HepG2 (cell line): ENCODE measurements at regions not wholly inside any gene's neighbourhood (a gene's known extent, or its start where the extent isn't known, plus 50 kb on each side); places are given as distances from the start of the nearest gene placed in this dataset.

Source experiments
- ATAC-seq: fragments of 200-7000 bp; cut with Tn5 transposase; 3 replicates; pipeline ENCODE4 v1.9.1; 2020; ENCODE audit warnings: mild to moderate bottlenecking, moderate library complexity
- BruUV-seq: library from RNA; stranded (reverse); fragments of 400-500 nt; replicated peaks from 2 replicates; lab custom pipeline; 2021; lab: Mats Ljungman, UMichigan
- CTCF ChIA-PET: fragments of 300-600 bp; formaldehyde crosslinking; extraction: SDS; loops from one replicate; lab custom pipeline; 2021; ENCODE audit warnings: low total read pairs, inconsistent platforms, low intra/inter-chr PET ratio; lab: Yijun Ruan, JAX
- POLR2A ChIA-PET: fragments of 350-600 bp; sonication (Branson Sonifier 250); formaldehyde crosslinking; loops from one replicate; lab custom pipeline; 2020; ENCODE audit warnings: antibody characterized with exemption, inconsistent platforms; lab: Yijun Ruan, JAX
- DNase-seq: peaks from one replicate; pipeline ENCODE4 v3.0.0-alpha.2; 2015; ENCODE audit warnings: low spot score
- FAIRE-seq: peaks from 3 replicates; lab custom pipeline; 2011; peaks lifted over from hg19 to GRCh38; lab: Jason Lieb, UNC
- H2AFZ ChIP-seq: one replicate; pipeline ENCODE4 v1.6.1; 2011; ENCODE audit warnings: low read length, inconsistent platforms
- H3K27ac ChIP-seq: fragments of 300-600 bp; 3 replicates; pipeline ENCODE4 v1.8.0; 2011; ENCODE audit warnings: mixed run types, mild to moderate bottlenecking, mixed read lengths, low read length, inconsistent platforms; ENCODE audit not compliant: insufficient read depth; ENCODE audit errors: extremely low read length
- H3K27me3 ChIP-seq, 2 experiments: fragments of 200-600 bp in 1 of 2; 2 replicates in 1 of 2; 3 replicates in 1 of 2; pipeline versions ENCODE4 v1.6.0 to v1.8.0; 2011; ENCODE audit warnings: low read length in 2 of 2, mild to moderate bottlenecking in 2 of 2, moderate library complexity in 2 of 2, inconsistent platforms in 1 of 2; ENCODE audit not compliant: insufficient read depth in 2 of 2, control insufficient read depth in 1 of 2
- H3K36me3 ChIP-seq, 2 experiments: fragments of 200-600 bp in 1 of 2; replicated peaks in 1 of 2; 2 replicates in 1 of 2; 3 replicates in 1 of 2; pipeline versions ENCODE4 v1.5.1 to v1.8.0; 2011; ENCODE audit warnings: low read length in 2 of 2, inconsistent platforms in 1 of 2; ENCODE audit not compliant: insufficient read depth in 2 of 2, control insufficient read depth in 1 of 2
- H3K4me1 ChIP-seq: 2 replicates; pipeline ENCODE4 v1.5.1; 2012; ENCODE audit warnings: low read length, inconsistent platforms; ENCODE audit not compliant: insufficient read depth
- H3K4me2 ChIP-seq: 2 replicates; pipeline ENCODE4 v1.6.0; 2011; ENCODE audit warnings: low read depth, low read length, inconsistent platforms
- H3K4me3 ChIP-seq, 3 experiments: fragments of 200-600 bp in 1 of 3; sonication (generic), shearing (Covaris generic) in 1 of 3; replicated peaks in 1 of 3; 2 replicates each; pipeline ENCODE4 v1.5.1; 2011 to 2016; ENCODE audit warnings: low read length in 3 of 3, inconsistent platforms in 2 of 3, low read depth in 2 of 3, mild to moderate bottlenecking in 2 of 3, control low read depth in 1 of 3, mixed read lengths in 1 of 3; ENCODE audit not compliant: insufficient read depth in 1 of 3
- H3K79me2 ChIP-seq: one replicate; pipeline ENCODE4 v1.6.1; 2011; ENCODE audit warnings: low read length, inconsistent platforms; ENCODE audit not compliant: insufficient read depth
- H3K9ac ChIP-seq: 2 replicates; pipeline ENCODE4 v1.6.0; 2011; ENCODE audit warnings: mild to moderate bottlenecking, low read depth, low read length, inconsistent platforms; ENCODE audit not compliant: insufficient read depth
- H3K9me3 ChIP-seq: 2 replicates; pipeline ENCODE4 v1.5.1; 2012; ENCODE audit warnings: mild to moderate bottlenecking, low read length
- H4K20me1 ChIP-seq: 2 replicates; pipeline ENCODE4 v1.6.0; 2011; ENCODE audit warnings: inconsistent platforms, mild to moderate bottlenecking, low read length, moderate library complexity; ENCODE audit not compliant: insufficient read depth
- ONECUT2 ChIP-seq: sonication (generic); formaldehyde crosslinking; IDR thresholded peaks from 2 replicates; pipeline ENCODE4 v1.4.0; 2020; ENCODE audit warnings: missing genetic modification reagents
- POGK ChIP-seq: sonication (generic); formaldehyde crosslinking; conservative IDR thresholded peaks from 2 replicates; pipeline ENCODE4 v1.8.0; 2022; ENCODE audit warnings: mild to moderate bottlenecking, moderate library complexity, missing genetic modification reagents
- RBM39 ChIP-seq: fragments of 200-400 bp; formaldehyde crosslinking; IDR thresholded peaks from one replicate; pipeline ENCODE4 v1.6.1; 2018; ENCODE audit warnings: antibody characterized with exemption, mild to moderate bottlenecking, low read depth, low read length; ENCODE audit not compliant: poor library complexity, severe bottlenecking
- SRSF1 ChIP-seq: fragments of 200-400 bp; formaldehyde crosslinking; optimal IDR thresholded peaks from 2 replicates; pipeline ENCODE3; 2017; ENCODE audit warnings: mild to moderate bottlenecking, low read depth, low read length, moderate library complexity
- ZFP90 ChIP-seq: sonication (generic); formaldehyde crosslinking; IDR thresholded peaks from 2 replicates; pipeline ENCODE4 v1.8.0; 2022; ENCODE audit warnings: missing genetic modification reagents, mild to moderate bottlenecking, inconsistent platforms, borderline replicate concordance
- ZMYM2 ChIP-seq: sonication (generic); formaldehyde crosslinking; IDR thresholded peaks from 2 replicates; pipeline ENCODE4 v1.8.0; 2022; ENCODE audit warnings: mild to moderate bottlenecking, missing genetic modification reagents
- ZNF143 ChIP-seq: sonication (generic); formaldehyde crosslinking; IDR thresholded peaks from 2 replicates; pipeline ENCODE4 v1.4.0; 2020; ENCODE audit warnings: missing genetic modification reagents
- ZNF292 ChIP-seq: sonication (generic); formaldehyde crosslinking; IDR thresholded peaks from 2 replicates; pipeline ENCODE4 v1.8.1; 2022; ENCODE audit warnings: mild to moderate bottlenecking, low read depth, missing genetic modification reagents, borderline replicate concordance
- WGBS: methylation state at CpG from one replicate; pipeline ENCODE4 v1.1.6; 2017; ENCODE audit warnings: low lambda C conversion rate; 5-methylcytosine and 5-hydroxymethylcytosine counted together
- in situ Hi-C: cut with HindIII; loops from 2 replicates; pipeline ENCODE4 v1.10.0; 2017; ENCODE audit warnings: low pct_unique_long_range_greater_than_20kb; ENCODE audit not compliant: extremely low pct_ligation_motif_present
- intact Hi-C: fragments of 100-400 bp; cut with micrococcal nuclease; formaldehyde crosslinking; loops from one replicate; pipeline ENCODE4 v1.10.0; 2022; ENCODE audit not compliant: unreplicated experiment

GRCh38 chr5:54727874-54728587, 210.5 kb downstream of the SNX18 start:
- Histone ChIP-seq H4K20me1 (no peaks in the 10 kb centered on the region), H3K4me2 (no peak overlapping the region), H2AFZ (no peak overlapping the region), H3K9me3 (no peaks in the 10 kb centered on the region), H3K4me1 (no peaks in the 10 kb centered on the region), H3K79me2 (no peaks in the 10 kb centered on the region), H3K27ac (no peak overlapping the region), H3K36me3 (no peaks in the 10 kb centered on the region), H3K27me3 (no peaks in the 10 kb centered on the region; a peak in 1 of 5 replicates), H3K4me3 (no peak overlapping the region), H3K9ac (no peak overlapping the region)
- DNase-seq (no peak), FAIRE-seq (no peak), ATAC-seq (no peak)
- ChIA-PET CTCF (no interaction called here), POLR2A (no interaction called here)
- BruUV-seq: no TSS peak
- TF ChIP-seq ZMYM2 (CRISPR knock-in tag) (no peak), RBM39 (no peak), ONECUT2 (CRISPR knock-in tag) (no peak)
- intact Hi-C loops (no loop called here), in situ Hi-C loops (no loop called here)
- whole genome bisulfite sequencing: 5% methylated on average over 2 of the region's 2 CpGs

- no peaks in the 10 kb centered on the region for H3K36me3 ChIP-seq
- no peaks in the 10 kb centered on the region for H3K79me2 ChIP-seq
- H3K4me2 ChIP-seq: no peak overlapping the region
- WGBS: 3% methylated on average over 2 of the region's 2 CpGs
- intact Hi-C loops (no loop called here), in situ Hi-C loops (no loop called here)
- POLR2A ChIA-PET: no interaction called here
- no peaks in the 10 kb centered on the region for H4K20me1 ChIP-seq
- no TSS peak for BruUV-seq
- no peak overlapping the region for H2AFZ ChIP-seq
- FAIRE-seq: no peak
- ATAC-seq: no peak
- no peak for DNase-seq
- no peak overlapping the region for H3K4me3 ChIP-seq
- no peak overlapping the region for H3K27ac ChIP-seq
- H3K27me3 ChIP-seq: no peaks in the 10 kb centered on the region; a peak in 1 of 5 replicates
- TF ChIP-seq SRSF1 (no peak), ZNF292 (CRISPR knock-in tag) (no peak), ZNF143 (CRISPR knock-in tag) (no peak), ZFP90 (CRISPR knock-in tag) (no peak), POGK (CRISPR knock-in tag) (no peak)
- H3K9me3 ChIP-seq: no peaks in the 10 kb centered on the region
- no peak overlapping the region for H3K9ac ChIP-seq
- H3K4me1 ChIP-seq: no peaks in the 10 kb centered on the region
- CTCF ChIA-PET: no interaction called here
These were observed 208.1 kb downstream of the SNX18 start for GRCh38 chr5:54725391-54726280.
